ENCODE measurements at regions not wholly inside any gene's neighbourhood (a gene's known extent, or its start where the extent isn't known, plus 50 kb on each side); places are given as distances from the start of the nearest gene placed in this dataset.

DNA sequence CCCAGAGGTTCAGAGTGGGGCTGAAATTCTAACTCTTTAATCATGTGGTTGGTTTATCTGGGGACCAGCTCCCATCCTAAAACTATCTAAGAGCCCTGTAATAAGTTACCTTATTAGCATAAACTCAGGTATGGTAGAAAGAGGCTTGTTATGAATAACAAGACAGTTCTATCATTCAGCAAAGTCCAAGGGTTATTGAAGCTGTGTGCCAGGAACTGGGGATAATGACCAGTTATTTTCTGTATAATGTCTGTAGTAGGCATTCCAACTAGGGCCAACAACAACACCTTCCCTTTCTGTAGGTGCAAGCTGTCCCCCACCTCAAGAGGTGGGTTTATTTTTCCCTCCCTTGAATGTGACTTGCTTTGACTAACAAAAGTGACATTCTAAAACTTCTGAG, 170.1 kb downstream of the CD83 start:
- Mint-ChIP-seq H3K27me3 (ENCODE audit: insufficient read depth, low read depth, poor library complexity) (peaks cover 2% of the 10 kb centered on the region), H3K4me3 (no peak overlapping the region), H3K4me1 (peaks cover 49% of the 10 kb centered on the region), H3K36me3 (ENCODE audit: low read depth) (peaks cover 8% of the 10 kb centered on the region; the same call in 2 of the 3 replicates), H3K27ac (no peak overlapping the region), H3K9me3 (no peaks in the 10 kb centered on the region)
- DNase-seq (ENCODE audit: low spot score) (no peak), ATAC-seq (no peak)
- Histone ChIP-seq H4K20me1 (replicated peaks; ENCODE audit: insufficient read depth) (no peaks in the 10 kb centered on the region), H3K4me3 (no peak overlapping the region), H3K27ac (ENCODE audit: low read depth) (no peak overlapping the region), H3K36me3 (ENCODE audit: insufficient read depth) (peaks cover 12% of the 10 kb centered on the region), H3K4me1 (ENCODE audit: insufficient read depth) (peaks cover 32% of the 10 kb centered on the region), H2AFZ (no peak overlapping the region), H3K79me2 (replicated peaks; ENCODE audit: insufficient read depth) (no peaks in the 10 kb centered on the region), H3K27me3 (ENCODE audit: insufficient read depth) (no peaks in the 10 kb centered on the region), H3K4me2 (0 out of 2 replicates have a peak overlapping the region, but pooled peaks have one; percentile 29), H3K9me2 (ENCODE audit: insufficient read depth) (no peaks in the 10 kb centered on the region), H3F3A (replicated peaks; ENCODE audit: low read depth) (no peaks in the 10 kb centered on the region; the same call in 1 of the 2 replicates)
- TF ChIP-seq EZH2 (IDR thresholded peaks at IDR 0.05; ENCODE audit: low read depth, unreplicated experiment) (no peak), ZNF331 (CRISPR knock-in tag; IDR thresholded peaks at IDR 0.05; ENCODE audit: low read depth) (no peak), ZNF114 (CRISPR knock-in tag; IDR thresholded peaks at IDR 0.05) (no peak), NANOG (IDR thresholded peaks at IDR 0.05; ENCODE audit: borderline replicate concordance) (no peak), JUNB (IDR thresholded peaks at IDR 0.05; ENCODE audit: unreplicated experiment) (no peak), ZNF462 (CRISPR knock-in tag; IDR thresholded peaks at IDR 0.05) (no peak), POLR2AphosphoS5 (IDR thresholded peaks at IDR 0.05; ENCODE audit: low read depth) (no peak), EZH2phosphoT487 (IDR thresholded peaks at IDR 0.05; ENCODE audit: unreplicated experiment) (no peak), CREB1 (CRISPR knock-in tag; IDR thresholded peaks at IDR 0.05; ENCODE audit: low read depth) (no peak), STAT1 (IDR thresholded peaks at IDR 0.05; ENCODE audit: unreplicated experiment) (no peak)
- TF ChIP-seq, protein P1, sequence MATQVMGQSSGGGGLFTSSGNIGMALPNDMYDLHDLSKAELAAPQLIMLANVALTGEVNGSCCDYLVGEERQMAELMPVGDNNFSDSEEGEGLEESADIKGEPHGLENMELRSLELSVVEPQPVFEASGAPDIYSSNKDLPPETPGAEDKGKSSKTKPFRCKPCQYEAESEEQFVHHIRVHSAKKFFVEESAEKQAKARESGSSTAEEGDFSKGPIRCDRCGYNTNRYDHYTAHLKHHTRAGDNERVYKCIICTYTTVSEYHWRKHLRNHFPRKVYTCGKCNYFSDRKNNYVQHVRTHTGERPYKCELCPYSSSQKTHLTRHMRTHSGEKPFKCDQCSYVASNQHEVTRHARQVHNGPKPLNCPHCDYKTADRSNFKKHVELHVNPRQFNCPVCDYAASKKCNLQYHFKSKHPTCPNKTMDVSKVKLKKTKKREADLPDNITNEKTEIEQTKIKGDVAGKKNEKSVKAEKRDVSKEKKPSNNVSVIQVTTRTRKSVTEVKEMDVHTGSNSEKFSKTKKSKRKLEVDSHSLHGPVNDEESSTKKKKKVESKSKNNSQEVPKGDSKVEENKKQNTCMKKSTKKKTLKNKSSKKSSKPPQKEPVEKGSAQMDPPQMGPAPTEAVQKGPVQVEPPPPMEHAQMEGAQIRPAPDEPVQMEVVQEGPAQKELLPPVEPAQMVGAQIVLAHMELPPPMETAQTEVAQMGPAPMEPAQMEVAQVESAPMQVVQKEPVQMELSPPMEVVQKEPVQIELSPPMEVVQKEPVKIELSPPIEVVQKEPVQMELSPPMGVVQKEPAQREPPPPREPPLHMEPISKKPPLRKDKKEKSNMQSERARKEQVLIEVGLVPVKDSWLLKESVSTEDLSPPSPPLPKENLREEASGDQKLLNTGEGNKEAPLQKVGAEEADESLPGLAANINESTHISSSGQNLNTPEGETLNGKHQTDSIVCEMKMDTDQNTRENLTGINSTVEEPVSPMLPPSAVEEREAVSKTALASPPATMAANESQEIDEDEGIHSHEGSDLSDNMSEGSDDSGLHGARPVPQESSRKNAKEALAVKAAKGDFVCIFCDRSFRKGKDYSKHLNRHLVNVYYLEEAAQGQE (IDR thresholded peaks at IDR 0.05; ENCODE audit: unreplicated experiment), result no peak
- TF ChIP-seq, protein P2, sequence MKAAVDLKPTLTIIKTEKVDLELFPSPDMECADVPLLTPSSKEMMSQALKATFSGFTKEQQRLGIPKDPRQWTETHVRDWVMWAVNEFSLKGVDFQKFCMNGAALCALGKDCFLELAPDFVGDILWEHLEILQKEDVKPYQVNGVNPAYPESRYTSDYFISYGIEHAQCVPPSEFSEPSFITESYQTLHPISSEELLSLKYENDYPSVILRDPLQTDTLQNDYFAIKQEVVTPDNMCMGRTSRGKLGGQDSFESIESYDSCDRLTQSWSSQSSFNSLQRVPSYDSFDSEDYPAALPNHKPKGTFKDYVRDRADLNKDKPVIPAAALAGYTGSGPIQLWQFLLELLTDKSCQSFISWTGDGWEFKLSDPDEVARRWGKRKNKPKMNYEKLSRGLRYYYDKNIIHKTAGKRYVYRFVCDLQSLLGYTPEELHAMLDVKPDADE (IDR thresholded peaks at IDR 0.05), result no peak
- TF ChIP-seq, protein P3, sequence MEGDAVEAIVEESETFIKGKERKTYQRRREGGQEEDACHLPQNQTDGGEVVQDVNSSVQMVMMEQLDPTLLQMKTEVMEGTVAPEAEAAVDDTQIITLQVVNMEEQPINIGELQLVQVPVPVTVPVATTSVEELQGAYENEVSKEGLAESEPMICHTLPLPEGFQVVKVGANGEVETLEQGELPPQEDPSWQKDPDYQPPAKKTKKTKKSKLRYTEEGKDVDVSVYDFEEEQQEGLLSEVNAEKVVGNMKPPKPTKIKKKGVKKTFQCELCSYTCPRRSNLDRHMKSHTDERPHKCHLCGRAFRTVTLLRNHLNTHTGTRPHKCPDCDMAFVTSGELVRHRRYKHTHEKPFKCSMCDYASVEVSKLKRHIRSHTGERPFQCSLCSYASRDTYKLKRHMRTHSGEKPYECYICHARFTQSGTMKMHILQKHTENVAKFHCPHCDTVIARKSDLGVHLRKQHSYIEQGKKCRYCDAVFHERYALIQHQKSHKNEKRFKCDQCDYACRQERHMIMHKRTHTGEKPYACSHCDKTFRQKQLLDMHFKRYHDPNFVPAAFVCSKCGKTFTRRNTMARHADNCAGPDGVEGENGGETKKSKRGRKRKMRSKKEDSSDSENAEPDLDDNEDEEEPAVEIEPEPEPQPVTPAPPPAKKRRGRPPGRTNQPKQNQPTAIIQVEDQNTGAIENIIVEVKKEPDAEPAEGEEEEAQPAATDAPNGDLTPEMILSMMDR (conservative IDR thresholded peaks at IDR 0.05; ENCODE audit: low read depth in 2 of 2), result no peak
